IMR-90 (cell line): ENCODE measurements at regions not wholly inside any gene's neighbourhood (a gene's known extent, or its start where the extent isn't known, plus 50 kb on each side); places are given as distances from the start of the nearest gene placed in this dataset.
A peak's percentile ranks its signal among the peaks of the same experiment; 100 is the strongest.

Experiments used
- ATAC-seq: fragments of 200-7000 bp; cut with Tn5 transposase; 2 replicates; pipeline ENCODE4 v1.9.1; 2020; ENCODE audit warnings: low read depth, mild to moderate bottlenecking, moderate library complexity
- BruUV-seq: library from RNA; stranded (reverse); fragments of 400-500 nt; replicated peaks from 2 replicates; lab custom pipeline; 2021; lab: Mats Ljungman, UMichigan
- CTCF ChIA-PET: fragments of 300-600 bp; formaldehyde crosslinking; extraction: SDS; loops from one replicate; lab custom pipeline; 2021; ENCODE audit warnings: antibody characterized with exemption; lab: Yijun Ruan, JAX
- POLR2A ChIA-PET: fragments of 300-600 bp; sonication (Branson Sonifier 250); formaldehyde crosslinking; loops from one replicate; lab custom pipeline; 2022; ENCODE audit warnings: antibody characterized with exemption; ENCODE audit not compliant: unreplicated experiment; lab: Charles Lee
- DNase-seq: peaks from one replicate; pipeline ENCODE4 v3.0.0; 2013
- H2AFZ ChIP-seq: replicated peaks from 2 replicates; pipeline ENCODE3; 2013; ENCODE audit warnings: low read length, mild to moderate bottlenecking; ENCODE audit not compliant: poor library complexity
- H2AK5ac ChIP-seq: 2 replicates; pipeline ENCODE4 v1.6.1; 2013; ENCODE audit warnings: low read depth, low read length, inconsistent platforms
- H2AK9ac ChIP-seq: replicated peaks from 2 replicates; pipeline ENCODE3; 2013; ENCODE audit warnings: mild to moderate bottlenecking, low read depth, low read length, moderate library complexity; ENCODE audit not compliant: poor library complexity
- H2BK120ac ChIP-seq: 2 replicates; pipeline ENCODE4 v1.6.1; 2013; ENCODE audit warnings: low read depth, low read length, inconsistent platforms
- H2BK15ac ChIP-seq: 3 replicates; pipeline ENCODE4 v1.6.1; 2013; ENCODE audit warnings: low read depth, low read length, inconsistent platforms
- H2BK20ac ChIP-seq: 2 replicates; pipeline ENCODE4 v1.6.1; 2013; ENCODE audit warnings: low read depth, mild to moderate bottlenecking, inconsistent platforms, low read length, moderate library complexity
- H2BK5ac ChIP-seq: 2 replicates; pipeline ENCODE4 v1.6.1; 2013; ENCODE audit warnings: mild to moderate bottlenecking, low read depth, low read length, inconsistent platforms; ENCODE audit not compliant: poor library complexity, severe bottlenecking
- H3K14ac ChIP-seq: replicated peaks from 2 replicates; pipeline ENCODE4 v1.6.1; 2013; ENCODE audit warnings: low read depth, low read length, inconsistent platforms
- H3K18ac ChIP-seq: 2 replicates; pipeline ENCODE4 v1.6.1; 2013; ENCODE audit warnings: low read depth, low read length, control low read depth
- H3K23ac ChIP-seq: 2 replicates; pipeline ENCODE4 v1.6.1; 2013; ENCODE audit warnings: low read depth, low read length, inconsistent platforms
- H3K27ac ChIP-seq: 2 replicates; pipeline ENCODE4 v1.5.1; 2013; ENCODE audit warnings: mild to moderate bottlenecking, control low read depth, low read length; ENCODE audit not compliant: insufficient read depth
- H3K27me3 ChIP-seq: 2 replicates; pipeline ENCODE4 v1.6.1; 2013; ENCODE audit warnings: low read length; ENCODE audit not compliant: control insufficient read depth, insufficient read depth
- H3K36me3 ChIP-seq: 2 replicates; pipeline ENCODE4 v1.6.1; 2013; ENCODE audit warnings: low read length, mixed read lengths; ENCODE audit not compliant: control insufficient read depth, insufficient read depth
- H3K4ac ChIP-seq: 2 replicates; pipeline ENCODE4 v1.6.1; 2013; ENCODE audit warnings: low read depth, low read length, inconsistent platforms
- H3K4me1 ChIP-seq: 2 replicates; pipeline ENCODE4 v1.6.1; 2013; ENCODE audit warnings: low read length, mixed read lengths; ENCODE audit not compliant: control insufficient read depth, insufficient read depth
- H3K4me2 ChIP-seq: 2 replicates; pipeline ENCODE4 v1.6.1; 2013; ENCODE audit warnings: low read depth, mild to moderate bottlenecking, control low read depth, low read length, moderate library complexity
- H3K4me3 ChIP-seq: 2 replicates; pipeline ENCODE4 v1.5.1; 2013; ENCODE audit warnings: low read depth, mild to moderate bottlenecking, control low read depth, low read length, moderate library complexity; ENCODE audit not compliant: insufficient read depth
- H3K56ac ChIP-seq: 2 replicates; pipeline ENCODE4 v1.6.1; 2013; ENCODE audit warnings: low read length, inconsistent platforms; ENCODE audit not compliant: insufficient read depth; ENCODE audit errors: extremely low read depth
- H3K79me1 ChIP-seq, 2 experiments: 2 replicates each; pipeline ENCODE4 v1.6.1; 2013; ENCODE audit warnings: low read length in 2 of 2, inconsistent platforms in 1 of 2, low read depth in 1 of 2
- H3K9ac ChIP-seq: 2 replicates; pipeline ENCODE4 v1.6.1; 2013; ENCODE audit warnings: low read depth, low read length, control low read depth
- H3K9me1 ChIP-seq: 2 replicates; pipeline ENCODE4 v1.6.1; 2013; ENCODE audit warnings: low read length, inconsistent platforms; ENCODE audit not compliant: insufficient read depth
- H3K9me3 ChIP-seq: 2 replicates; pipeline ENCODE4 v1.6.1; 2013; ENCODE audit warnings: low read length; ENCODE audit not compliant: control insufficient read depth, insufficient read depth
- H4K20me1 ChIP-seq: 2 replicates; pipeline ENCODE4 v1.6.1; 2013; ENCODE audit warnings: low read length, inconsistent platforms; ENCODE audit not compliant: insufficient read depth
- H4K5ac ChIP-seq: 2 replicates; pipeline ENCODE4 v1.6.1; 2013; ENCODE audit warnings: mild to moderate bottlenecking, low read depth, low read length, control low read depth
- H4K8ac ChIP-seq, 2 experiments: 2 replicates each; pipeline ENCODE4 v1.6.1; 2013; ENCODE audit warnings: low read depth in 2 of 2, low read length in 2 of 2, control low read depth in 1 of 2, inconsistent platforms in 1 of 2
- H4K91ac ChIP-seq: 2 replicates; pipeline ENCODE4 v1.6.1; 2013; ENCODE audit warnings: low read depth, low read length, inconsistent platforms; ENCODE audit not compliant: insufficient read depth
- CEBPB ChIP-seq: IDR thresholded peaks from 2 replicates; pipeline ENCODE4 v1.6.1; 2012; ENCODE audit warnings: low read depth, low read length, improper control_type of control experiment
- CHD1 ChIP-seq: IDR thresholded peaks from 2 replicates; pipeline ENCODE4 v1.6.1; 2012; ENCODE audit warnings: low read depth, low read length, improper control_type of control experiment
- FOS ChIP-seq: fragments of 150-350 bp; IDR thresholded peaks from 2 replicates; pipeline ENCODE4 v1.6.1; 2016; ENCODE audit warnings: low read depth, low read length
- MAFK ChIP-seq: IDR thresholded peaks from 2 replicates; pipeline ENCODE4 v1.6.1; 2012; ENCODE audit warnings: low read depth, low read length, improper control_type of control experiment
- MAZ ChIP-seq: IDR thresholded peaks from 2 replicates; pipeline ENCODE4 v1.6.1; 2012; ENCODE audit warnings: low read depth, mild to moderate bottlenecking, low read length, improper control_type of control experiment, moderate library complexity, borderline replicate concordance
- MXI1 ChIP-seq: IDR thresholded peaks from 2 replicates; pipeline ENCODE4 v1.6.1; 2012; ENCODE audit warnings: low read depth, mild to moderate bottlenecking, low read length, moderate library complexity, borderline replicate concordance
- RAD21 ChIP-seq: IDR thresholded peaks from 2 replicates; pipeline ENCODE4 v1.6.1; 2012; ENCODE audit warnings: low read length, improper control_type of control experiment
- SMC3 ChIP-seq: fragments of 150-350 bp; IDR thresholded peaks from 2 replicates; pipeline ENCODE4 v1.6.1; 2016; ENCODE audit warnings: low read depth, mild to moderate bottlenecking, antibody characterized with exemption, low read length, moderate library complexity
- USF2 ChIP-seq: fragments of 150-350 bp; IDR thresholded peaks from 2 replicates; pipeline ENCODE4 v1.6.1; 2017; ENCODE audit warnings: mild to moderate bottlenecking, antibody characterized with exemption, low read length, low read depth
- whole genome bisulfite sequencing, 2 experiments: methylation state at CpG; one replicate each; pipeline versions ENCODE4 v1.1.5 to v1.1.7; 2013; ENCODE audit warnings: missing lambda C conversion rate in 2 of 2; ENCODE audit not compliant: insufficient read length in 1 of 2; ENCODE audit errors: extremely low coverage in 2 of 2; 5-methylcytosine and 5-hydroxymethylcytosine counted together
- dilution Hi-C: fragments of 300-500 bp; cut with HindIII; formaldehyde crosslinking; loops from one replicate; pipeline ENCODE4 v1.14.3; 2018; ENCODE audit warnings: low sequenced_read_pairs; ENCODE audit not compliant: unreplicated experiment
- in situ Hi-C: fragments of 300-500 bp; cut with MboI; formaldehyde crosslinking; loops from 3 replicates; pipeline ENCODE4 v1.14.3; 2019; ENCODE audit warnings: low sequenced_read_pairs, inconsistent platforms, mixed read lengths
- intact Hi-C: fragments of 100-400 bp; cut with micrococcal nuclease; formaldehyde crosslinking; loops from 2 replicates; pipeline ENCODE4 v1.10.0; 2022
- TF ChIP-seq, protein P1 (sequence below): conservative IDR thresholded peaks from 2 replicates; pipeline ENCODE4 v1.5.1; 2012; ENCODE audit warnings: mild to moderate bottlenecking, low read depth, low read length, improper control_type of control experiment

GRCh38 chr11:37946155-37946766, 1348.2 kb upstream of the RAG2 start:
- Histone ChIP-seq H3K56ac (no peak overlapping the region), H3K4ac (no peak overlapping the region), H3K4me2 (no peak overlapping the region), H4K20me1 (no peaks in the 10 kb centered on the region), H3K18ac (no peak overlapping the region), H3K27ac (no peak overlapping the region), H4K5ac (no peak overlapping the region), H3K36me3 (no peaks in the 10 kb centered on the region), H2AK9ac (no peak overlapping the region), H3K4me3 (no peak overlapping the region), H3K23ac (no peak overlapping the region), H2BK20ac (no peak overlapping the region), H2AFZ (no peak overlapping the region), H3K9me3 (no peaks in the 10 kb centered on the region), H2AK5ac (no peak overlapping the region), H3K9ac (no peak overlapping the region), H3K9me1 (no peaks in the 10 kb centered on the region), H3K4me1 (no peaks in the 10 kb centered on the region), H3K27me3 (no peaks in the 10 kb centered on the region), H4K8ac (no peak overlapping the region), H3K79me1 (no peaks in the 10 kb centered on the region), H4K91ac (no peak overlapping the region), H2BK120ac (no peak overlapping the region), H2BK5ac (no peak overlapping the region), H2BK15ac (no peak overlapping the region), H3K14ac (no peak overlapping the region)
- intact Hi-C loops, result loop anchor here (1.0 kb wide), 1 partner anchor 845 kb away; no protein-coding TSS in a partner anchor
- ATAC-seq, result peak; percentile 91
- dilution Hi-C loops, result no loop called here
- peak; percentile 27 for DNase-seq
- WGBS, 2 experiments, result no CpG with 5 or more reads among the region's 4 CpGs
- POLR2A ChIA-PET, result no interaction called here
- TF ChIP-seq CEBPB (no peak), MAFK (no peak), FOS (no peak), MAZ (no peak), RAD21 (peak; percentile 54), MXI1 (no peak), USF2 (no peak), CHD1 (no peak), SMC3 (peak; percentile 44)
- TF ChIP-seq, protein P1, sequence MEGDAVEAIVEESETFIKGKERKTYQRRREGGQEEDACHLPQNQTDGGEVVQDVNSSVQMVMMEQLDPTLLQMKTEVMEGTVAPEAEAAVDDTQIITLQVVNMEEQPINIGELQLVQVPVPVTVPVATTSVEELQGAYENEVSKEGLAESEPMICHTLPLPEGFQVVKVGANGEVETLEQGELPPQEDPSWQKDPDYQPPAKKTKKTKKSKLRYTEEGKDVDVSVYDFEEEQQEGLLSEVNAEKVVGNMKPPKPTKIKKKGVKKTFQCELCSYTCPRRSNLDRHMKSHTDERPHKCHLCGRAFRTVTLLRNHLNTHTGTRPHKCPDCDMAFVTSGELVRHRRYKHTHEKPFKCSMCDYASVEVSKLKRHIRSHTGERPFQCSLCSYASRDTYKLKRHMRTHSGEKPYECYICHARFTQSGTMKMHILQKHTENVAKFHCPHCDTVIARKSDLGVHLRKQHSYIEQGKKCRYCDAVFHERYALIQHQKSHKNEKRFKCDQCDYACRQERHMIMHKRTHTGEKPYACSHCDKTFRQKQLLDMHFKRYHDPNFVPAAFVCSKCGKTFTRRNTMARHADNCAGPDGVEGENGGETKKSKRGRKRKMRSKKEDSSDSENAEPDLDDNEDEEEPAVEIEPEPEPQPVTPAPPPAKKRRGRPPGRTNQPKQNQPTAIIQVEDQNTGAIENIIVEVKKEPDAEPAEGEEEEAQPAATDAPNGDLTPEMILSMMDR, result peak; percentile 64
- CTCF ChIA-PET, result interaction anchor here (1.0 to 1.5 kb wide), 3 partner anchors 14 to 845 kb away, joined by 3 to 7 read pairs (median 5); no protein-coding TSS in a partner anchor
- in situ Hi-C loops, result loop anchor here (25.0 kb wide), 1 partner anchor 841 kb away; no protein-coding TSS in a partner anchor
- BruUV-seq, result no TSS peak
